ENCODE measurements at regions not wholly inside any gene's neighbourhood (a gene's known extent, or its start where the extent isn't known, plus 50 kb on each side); places are given as distances from the start of the nearest gene placed in this dataset.
"Not testable (repeated sequence)": the region's sequence is repeated elsewhere in the genome, so short reads cannot be mapped to it uniquely, and the experiment has no call there.

DNA sequence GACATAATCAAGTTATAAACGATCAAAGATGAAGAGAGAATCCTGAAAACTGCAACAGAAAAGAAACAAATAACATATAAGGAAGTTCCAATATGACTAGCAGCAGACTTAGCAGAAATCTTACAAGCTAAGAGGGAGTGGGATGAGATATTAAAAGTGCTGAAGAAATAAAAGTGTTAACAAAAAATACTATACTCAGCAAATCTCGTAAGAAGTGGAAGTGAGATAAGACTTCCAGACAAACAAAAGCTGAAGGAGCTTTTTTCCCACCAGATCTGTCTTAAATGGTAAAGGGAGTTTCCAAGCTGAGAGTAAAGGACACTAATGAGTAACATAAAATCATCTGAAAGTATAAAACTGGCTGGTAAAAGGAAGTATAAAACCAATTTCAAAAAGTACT lies 2036.0 kb upstream of the C9orf72 start:
- DNase-seq = no peak
- Mint-ChIP-seq H3K36me3 (no peaks in the 10 kb centered on the region), H3K4me1 (no peaks in the 10 kb centered on the region), H3K4me3 (no peak overlapping the region), H3K27ac (no peak overlapping the region), H3K9me3 (ENCODE audit: low read depth) (peaks cover 8% of the 10 kb centered on the region), H3K27me3 (no peaks in the 10 kb centered on the region)
- no peak for ATAC-seq
- CTCF ChIA-PET = no interaction called here

DNA sequence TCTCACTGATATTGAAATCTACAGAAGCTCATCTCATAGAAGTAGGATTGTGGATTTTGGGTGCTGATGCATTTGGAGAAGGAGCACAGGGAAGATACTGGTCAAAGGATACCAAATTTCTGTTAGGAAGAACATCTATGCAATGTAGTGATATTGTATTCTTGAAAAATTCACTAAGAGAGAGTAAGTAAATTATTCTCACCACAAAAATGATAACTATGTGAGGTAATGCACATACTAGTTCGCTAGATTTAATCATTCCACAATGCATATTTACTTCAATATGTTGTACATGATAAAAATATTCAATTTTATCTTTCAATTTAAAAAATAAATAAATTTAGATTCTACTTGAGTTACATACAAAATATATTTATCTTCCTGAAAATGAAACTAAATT lies 2040.5 kb upstream of the C9orf72 start:
- peaks cover 5% of the 10 kb centered on the region for H3K9me3 Mint-ChIP-seq (ENCODE audit: low read depth)
- CTCF ChIA-PET = no interaction called here
- H3K4me3 Mint-ChIP-seq = no peak overlapping the region
- no peak for ATAC-seq
- H3K4me1 Mint-ChIP-seq = no peaks in the 10 kb centered on the region
- no peak overlapping the region for H3K27ac Mint-ChIP-seq
- no peak for DNase-seq
- no peaks in the 10 kb centered on the region for H3K36me3 Mint-ChIP-seq
- no peaks in the 10 kb centered on the region for H3K27me3 Mint-ChIP-seq

DNA sequence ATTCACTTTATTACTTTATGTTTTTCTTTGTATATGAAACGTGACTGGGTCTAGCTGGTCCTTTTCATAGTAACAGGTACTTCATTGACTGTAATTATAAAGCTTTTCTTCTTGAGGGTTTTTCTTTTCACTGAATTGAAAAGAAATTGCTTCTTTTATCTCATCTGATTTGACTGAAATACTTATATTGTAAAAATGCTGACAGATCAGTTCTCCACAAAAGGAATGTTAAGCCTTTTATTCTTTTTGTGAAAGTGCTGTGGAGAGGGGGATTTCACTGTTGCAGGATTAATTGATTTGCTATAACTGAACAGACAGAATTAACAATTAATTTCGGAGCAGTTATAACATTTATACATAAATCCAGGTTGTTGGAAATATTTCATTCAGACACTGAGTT lies 2043.6 kb upstream of the C9orf72 start:
- no peak for DNase-seq

DNA sequence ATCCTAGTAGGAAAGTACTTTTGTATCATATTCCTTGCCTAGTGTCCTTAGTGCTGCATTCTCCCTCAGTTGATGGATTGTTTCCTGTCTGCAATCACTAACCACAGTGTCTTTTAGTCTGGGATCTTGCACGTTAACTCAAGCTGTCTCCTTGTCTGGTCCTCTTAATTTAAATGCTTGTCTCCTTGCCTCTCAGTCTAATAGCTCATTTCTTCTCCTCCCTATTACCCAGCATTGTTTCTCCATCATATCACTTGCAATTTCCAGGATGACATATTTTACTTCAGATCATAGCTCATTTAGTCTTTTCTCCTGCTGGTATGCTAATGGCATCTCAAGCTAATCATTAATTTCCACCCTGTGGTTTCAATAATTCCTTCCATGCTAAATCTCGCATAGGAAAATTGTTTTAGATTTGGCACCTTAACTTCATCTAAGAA lies 2052.0 kb upstream of the C9orf72 start:
- Mint-ChIP-seq H3K36me3 (no peaks in the 10 kb centered on the region), H3K4me1 (no peaks in the 10 kb centered on the region), H3K9me3 (ENCODE audit: low read depth) (peaks cover 3% of the 10 kb centered on the region), H3K27ac (no peak overlapping the region), H3K27me3 (no peaks in the 10 kb centered on the region), H3K4me3 (no peak overlapping the region)
- CTCF ChIA-PET = interaction anchor here (0.5 kb wide), 1 partner anchor 445 kb away, joined by 3 read pairs; no protein-coding TSS in a partner anchor
- ATAC-seq (no peak), DNase-seq (no peak)

More for the DNA sequence above, 2043.6 kb upstream of the C9orf72 start:
- Mint-ChIP-seq H3K4me3 (no peak overlapping the region), H3K36me3 (no peaks in the 10 kb centered on the region), H3K4me1 (no peaks in the 10 kb centered on the region), H3K9me3 (ENCODE audit: low read depth) (no peaks in the 10 kb centered on the region), H3K27me3 (no peaks in the 10 kb centered on the region), H3K27ac (no peak overlapping the region)
- CTCF ChIA-PET = no interaction called here
- ATAC-seq = no peak

DNA sequence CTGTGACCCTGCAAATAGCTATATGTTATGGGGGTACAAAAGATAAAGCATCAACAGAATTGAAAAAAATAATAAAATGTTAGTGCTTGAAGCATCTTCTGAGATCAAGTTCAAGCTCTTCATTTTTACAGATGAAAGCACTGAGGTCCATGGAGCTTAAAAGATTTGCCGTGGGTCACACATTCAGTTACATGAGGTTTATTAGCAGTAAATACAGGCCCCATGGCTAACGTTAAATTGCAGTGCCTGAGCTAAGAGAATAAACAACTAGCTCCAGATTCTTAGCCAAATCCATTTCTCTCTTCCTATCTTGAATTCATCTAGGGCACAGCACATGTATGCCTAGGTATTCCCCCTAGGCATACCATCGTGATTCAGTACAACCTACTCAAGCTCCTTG lies 2052.7 kb upstream of the C9orf72 start:
- Mint-ChIP-seq H3K4me1 (no peaks in the 10 kb centered on the region), H3K4me3 (no peak overlapping the region), H3K27ac (no peak overlapping the region), H3K9me3 (ENCODE audit: low read depth) (peaks cover 3% of the 10 kb centered on the region), H3K36me3 (no peaks in the 10 kb centered on the region), H3K27me3 (no peaks in the 10 kb centered on the region)
- DNase-seq (no peak), ATAC-seq (no peak)
- CTCF ChIA-PET = interaction anchor here (0.5 kb wide), 1 partner anchor 444 kb away, joined by 3 read pairs; no protein-coding TSS in a partner anchor

DNA sequence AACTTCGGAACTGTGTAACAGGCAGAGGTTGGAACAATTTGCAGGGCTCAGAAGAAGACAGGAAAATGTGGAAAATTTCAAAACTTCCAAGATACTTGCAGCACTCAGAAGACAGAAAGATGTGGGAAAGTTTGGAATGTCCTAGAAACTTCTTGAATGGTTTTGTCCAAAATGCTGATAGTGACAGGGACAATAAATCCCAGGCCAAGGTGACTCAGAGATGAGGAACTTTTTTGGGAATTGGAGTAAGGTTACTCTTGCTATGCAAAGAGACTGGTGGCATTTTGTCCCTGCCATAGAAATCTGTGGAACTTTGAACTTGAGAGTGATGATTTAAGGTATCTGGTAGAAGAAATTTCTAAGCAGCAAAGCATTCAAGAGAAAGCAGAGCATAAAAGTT lies 2055.6 kb upstream of the C9orf72 start:
- H3K36me3 Mint-ChIP-seq; H3K4me1 Mint-ChIP-seq; CTCF ChIA-PET; H3K9me3 Mint-ChIP-seq (ENCODE audit: low read depth); DNase-seq; H3K4me3 Mint-ChIP-seq; H3K27me3 Mint-ChIP-seq; H3K27ac Mint-ChIP-seq; ATAC-seq: not testable (repeated sequence)

DNA sequence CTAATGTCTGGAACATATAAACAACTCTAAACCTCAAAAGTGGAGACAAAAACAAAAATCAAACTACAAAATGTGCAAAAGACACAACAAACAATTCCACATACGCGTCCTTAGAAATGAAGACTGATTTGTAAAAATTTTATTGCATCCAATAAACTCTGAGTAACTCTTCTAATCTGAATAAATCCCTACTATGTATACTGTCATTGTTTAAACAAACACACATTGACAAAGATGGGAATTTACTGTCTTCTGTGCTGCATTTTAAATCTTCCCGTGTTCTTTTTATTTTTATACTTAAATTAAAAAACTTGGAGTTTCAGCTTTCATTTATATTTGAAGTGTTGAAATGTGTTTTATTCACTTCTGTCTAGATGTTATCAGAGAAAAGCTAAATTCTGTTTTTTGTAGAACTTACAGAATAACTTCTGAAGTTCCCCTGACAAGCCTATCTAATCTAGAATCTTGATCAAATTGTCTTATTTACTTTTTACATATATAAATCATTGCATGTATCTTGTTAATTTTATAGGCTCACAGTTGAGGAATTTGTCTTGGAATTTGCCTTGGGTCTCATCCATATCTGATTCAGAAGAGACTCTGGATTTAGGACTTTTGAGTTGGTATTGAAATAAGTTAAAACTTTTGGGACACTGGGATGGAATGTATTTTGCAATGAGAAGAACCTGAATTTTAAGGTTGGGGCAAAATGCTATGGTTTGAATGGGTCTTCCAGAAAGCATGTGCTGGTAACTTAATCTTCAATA lies 2064.4 kb upstream of the C9orf72 start:
- no peaks in the 10 kb centered on the region for H3K4me1 Mint-ChIP-seq
- ATAC-seq (no peak), DNase-seq (no peak)
- H3K27me3 Mint-ChIP-seq = no peaks in the 10 kb centered on the region
- no peak overlapping the region for H3K4me3 Mint-ChIP-seq
- peaks cover 2% of the 10 kb centered on the region for H3K9me3 Mint-ChIP-seq (ENCODE audit: low read depth)
- H3K27ac Mint-ChIP-seq = no peak overlapping the region
- CTCF ChIA-PET = no interaction called here
- no peaks in the 10 kb centered on the region for H3K36me3 Mint-ChIP-seq

DNA sequence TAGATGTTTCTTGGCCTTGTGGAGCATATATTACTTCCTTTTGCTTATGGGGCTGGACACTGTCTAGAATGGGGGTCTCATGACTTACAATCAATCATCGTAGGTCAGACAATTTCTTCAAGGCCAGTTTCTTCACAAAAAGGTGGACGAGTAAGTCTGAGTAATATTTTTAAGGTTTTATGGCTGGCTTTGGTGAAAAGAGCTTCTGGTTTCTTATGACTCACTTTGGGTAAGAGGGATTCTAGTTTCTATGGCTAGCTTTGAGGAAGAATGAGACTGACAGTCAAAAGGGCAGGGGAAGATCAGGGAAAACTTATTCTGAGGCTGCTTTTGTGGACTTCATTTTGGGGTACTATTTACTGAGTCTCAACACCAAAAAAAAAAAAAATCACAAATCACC lies 2067.2 kb upstream of the C9orf72 start:
- H3K4me1 Mint-ChIP-seq = no peaks in the 10 kb centered on the region
- H3K9me3 Mint-ChIP-seq (ENCODE audit: low read depth) = peaks cover 2% of the 10 kb centered on the region
- ATAC-seq (no peak), DNase-seq (no peak)
- no peaks in the 10 kb centered on the region for H3K27me3 Mint-ChIP-seq
- H3K4me3 Mint-ChIP-seq = no peak overlapping the region
- H3K36me3 Mint-ChIP-seq = no peaks in the 10 kb centered on the region
- no peak overlapping the region for H3K27ac Mint-ChIP-seq
- CTCF ChIA-PET = interaction anchor here (1.2 kb wide), 1 partner anchor 47 kb away, joined by 3 read pairs; no protein-coding TSS in a partner anchor

DNA sequence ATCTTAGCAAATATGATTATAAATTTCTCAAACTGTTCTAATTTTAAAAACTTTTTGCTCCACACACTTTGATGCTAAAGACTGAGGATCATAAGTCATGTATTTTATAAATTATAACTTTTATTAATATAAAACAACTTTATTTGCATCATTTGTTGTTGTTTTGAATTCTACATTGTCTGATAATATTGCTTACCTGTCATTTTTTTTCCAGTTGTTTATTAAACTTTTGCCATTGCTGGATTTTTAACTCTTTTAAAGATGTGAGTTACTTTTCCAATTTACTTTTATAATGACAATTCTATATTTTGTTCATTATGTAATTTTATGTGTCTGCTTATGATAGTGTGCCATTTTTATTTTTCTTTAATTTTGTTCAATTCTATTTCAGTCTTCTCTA lies 2071.2 kb upstream of the C9orf72 start:
- no peak for ATAC-seq
- no peak for DNase-seq
- no peaks in the 10 kb centered on the region for H3K36me3 Mint-ChIP-seq
- no peaks in the 10 kb centered on the region for H3K27me3 Mint-ChIP-seq
- no peaks in the 10 kb centered on the region for H3K4me1 Mint-ChIP-seq
- H3K27ac Mint-ChIP-seq = no peak overlapping the region
- CTCF ChIA-PET = no interaction called here
- H3K9me3 Mint-ChIP-seq (ENCODE audit: low read depth) = peaks cover 2% of the 10 kb centered on the region
- no peak overlapping the region for H3K4me3 Mint-ChIP-seq

DNA sequence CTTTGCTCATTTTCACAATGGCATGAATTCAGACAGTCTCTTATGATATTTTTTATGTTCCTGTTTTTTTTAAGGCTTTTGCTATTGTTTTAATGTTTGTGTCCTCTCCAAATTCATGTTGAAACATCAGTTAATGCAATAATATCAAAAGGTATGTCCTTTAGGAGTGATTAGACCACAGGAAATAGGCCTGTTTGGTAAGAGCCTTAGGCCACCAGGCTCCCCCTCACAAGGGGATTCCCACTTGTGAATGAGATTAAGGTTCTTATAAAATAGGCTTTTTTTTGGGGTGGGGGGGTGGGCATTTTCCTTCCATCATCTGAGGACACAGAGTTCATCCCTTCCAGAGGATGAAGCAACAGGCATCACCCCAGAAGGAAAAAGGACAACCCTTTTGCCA lies 2074.2 kb upstream of the C9orf72 start:
- Mint-ChIP-seq H3K4me3 (no peak overlapping the region), H3K4me1 (no peaks in the 10 kb centered on the region), H3K27ac (no peak overlapping the region), H3K27me3 (no peaks in the 10 kb centered on the region), H3K36me3 (no peaks in the 10 kb centered on the region), H3K9me3 (ENCODE audit: low read depth) (no peaks in the 10 kb centered on the region)
- CTCF ChIA-PET = no interaction called here
- no peak for ATAC-seq
- no peak for DNase-seq

DNA sequence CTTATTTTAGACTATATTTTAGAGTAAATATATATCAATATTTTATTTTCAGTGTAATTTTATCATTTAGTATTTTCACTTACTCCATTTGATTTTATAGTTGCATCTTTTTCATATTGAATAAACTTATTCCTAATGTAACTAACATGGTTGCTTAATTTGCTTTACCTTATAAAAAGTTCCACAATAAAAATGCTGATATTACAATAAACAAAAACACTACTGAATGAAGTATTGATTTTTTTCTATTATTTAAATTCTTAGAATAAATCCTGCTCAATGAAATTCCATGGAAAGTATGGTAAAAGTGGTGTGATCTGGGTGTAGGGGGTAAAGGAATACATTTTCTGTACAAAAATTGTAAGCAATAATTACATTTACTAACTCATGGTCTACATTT lies 2074.9 kb upstream of the C9orf72 start:
- ATAC-seq (no peak), DNase-seq (no peak)
- no peaks in the 10 kb centered on the region for H3K9me3 Mint-ChIP-seq (ENCODE audit: low read depth)
- no peaks in the 10 kb centered on the region for H3K27me3 Mint-ChIP-seq
- no peak overlapping the region for H3K4me3 Mint-ChIP-seq
- H3K4me1 Mint-ChIP-seq = no peaks in the 10 kb centered on the region
- CTCF ChIA-PET = no interaction called here
- no peak overlapping the region for H3K27ac Mint-ChIP-seq
- no peaks in the 10 kb centered on the region for H3K36me3 Mint-ChIP-seq

DNA sequence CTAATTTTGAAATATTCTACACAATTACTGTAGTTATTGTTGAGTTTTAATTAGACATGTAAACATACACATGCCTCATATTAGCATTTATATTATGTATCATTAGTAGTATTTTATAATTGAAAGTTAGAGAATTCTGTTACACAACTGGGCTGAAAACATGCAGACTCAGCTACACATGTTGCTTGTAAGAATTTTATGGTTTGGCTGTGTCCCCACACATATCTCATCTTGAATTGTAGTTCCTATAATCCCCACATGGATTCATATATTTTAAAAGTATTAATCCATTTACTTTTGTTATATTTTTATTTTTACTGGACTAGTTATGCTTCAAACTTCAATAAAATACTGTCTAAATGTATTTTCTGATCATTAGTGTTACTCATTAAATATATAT lies 2075.3 kb upstream of the C9orf72 start:
- Mint-ChIP-seq H3K4me3 (no peak overlapping the region), H3K36me3 (no peaks in the 10 kb centered on the region), H3K9me3 (ENCODE audit: low read depth) (no peaks in the 10 kb centered on the region), H3K27me3 (no peaks in the 10 kb centered on the region), H3K27ac (no peak overlapping the region), H3K4me1 (no peaks in the 10 kb centered on the region)
- ATAC-seq (no peak), DNase-seq (no peak)
- CTCF ChIA-PET = no interaction called here

DNA sequence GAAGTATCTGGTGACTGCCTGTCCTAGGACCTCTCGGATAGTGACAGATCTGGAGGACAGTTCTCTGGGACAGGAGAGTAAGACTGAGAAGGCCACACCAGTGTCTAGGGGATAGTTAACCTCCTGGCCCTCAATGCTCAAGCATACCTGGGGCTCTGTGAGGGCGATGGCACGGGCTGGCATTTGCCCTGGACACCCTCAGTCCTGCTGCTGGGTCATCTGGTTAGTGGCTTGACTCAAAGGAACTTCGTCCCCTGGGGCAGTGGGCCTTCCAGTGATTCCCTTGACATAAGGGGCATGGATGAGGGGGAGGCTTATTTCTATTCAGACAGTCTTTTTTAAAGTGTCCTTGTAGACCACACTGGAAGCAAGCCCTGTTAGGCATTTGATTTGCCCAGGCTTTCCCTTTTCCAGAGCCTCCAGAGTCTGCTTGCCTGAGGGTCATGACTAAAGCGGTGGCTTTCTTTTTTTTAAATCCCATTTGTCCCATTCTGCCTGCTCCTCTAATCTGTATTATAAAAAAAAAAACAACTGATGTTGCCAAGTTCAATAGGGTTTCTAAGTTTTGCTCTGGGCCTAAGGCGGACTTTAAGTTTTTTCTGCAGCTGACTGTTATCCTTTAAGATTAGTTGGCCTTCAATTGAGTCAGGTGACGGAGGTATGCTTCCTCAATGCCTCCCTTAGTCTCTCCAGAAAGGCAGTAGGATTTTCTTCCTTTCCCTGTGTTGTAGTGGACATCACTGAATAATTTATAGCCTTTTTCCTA lies 2083.5 kb upstream of the C9orf72 start:
- H3K36me3 Mint-ChIP-seq = no peaks in the 10 kb centered on the region
- no peaks in the 10 kb centered on the region for H3K27me3 Mint-ChIP-seq
- ATAC-seq (no peak), DNase-seq (no peak)
- H3K9me3 Mint-ChIP-seq (ENCODE audit: low read depth) = peaks cover 5% of the 10 kb centered on the region
- H3K4me1 Mint-ChIP-seq = no peaks in the 10 kb centered on the region
- H3K27ac Mint-ChIP-seq = no peak overlapping the region
- CTCF ChIA-PET = no interaction called here
- no peak overlapping the region for H3K4me3 Mint-ChIP-seq

DNA sequence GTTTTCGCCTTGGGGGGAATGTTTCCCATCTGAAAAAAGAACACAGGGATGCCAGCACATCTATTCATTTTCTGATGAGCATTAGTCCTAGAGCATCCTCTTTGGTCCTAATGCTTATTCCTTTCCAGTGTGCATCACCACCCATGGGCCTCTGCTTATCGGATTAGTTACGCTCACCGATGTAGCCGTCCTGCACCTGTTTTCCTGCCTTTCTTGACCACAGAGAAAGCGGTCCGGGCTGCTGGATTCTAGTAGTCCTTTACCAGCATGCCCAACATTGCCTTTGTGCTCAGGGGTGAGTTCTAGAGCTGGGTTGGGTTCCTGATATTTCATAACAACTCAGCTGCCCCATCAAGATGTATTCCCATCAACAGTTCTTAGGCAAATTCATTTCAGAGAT lies 2084.5 kb upstream of the C9orf72 start:
- DNase-seq (no peak), ATAC-seq (no peak)
- Mint-ChIP-seq H3K36me3 (no peaks in the 10 kb centered on the region), H3K27me3 (no peaks in the 10 kb centered on the region), H3K4me3 (no peak overlapping the region), H3K4me1 (no peaks in the 10 kb centered on the region), H3K27ac (no peak overlapping the region), H3K9me3 (ENCODE audit: low read depth) (peaks cover 5% of the 10 kb centered on the region)
- CTCF ChIA-PET = no interaction called here

Measured in activated CD8-positive, alpha-beta memory T cell treated with anti-CD3 and anti-CD28 coated beads, Interleukin-2, amount 10 ng/mL, durations not matched to agents 7 days and 5 days (primary cell).